Colonic mucosa (tissue), 4 donors: ENCODE measurements at regions not wholly inside any gene's neighbourhood (a gene's known extent, or its start where the extent isn't known, plus 50 kb on each side); places are given as distances from the start of the nearest gene placed in this dataset.

Experiments
- DNase-seq: peaks from one replicate; pipeline ENCODE4 v3.0.0-alpha.2; 2020
- H3K27ac ChIP-seq: fragments of 200-600 bp; one replicate; pipeline ENCODE4 v1.8.0; 2021
- H3K27me3 ChIP-seq: fragments of 200-600 bp; one replicate; pipeline ENCODE4 v1.8.0; 2021
- H3K36me3 ChIP-seq: fragments of 200-600 bp; one replicate; pipeline ENCODE4 v1.8.0; 2021
- H3K4me1 ChIP-seq: fragments of 200-600 bp; one replicate; pipeline ENCODE4 v1.8.0; 2021; ENCODE audit warnings: mild to moderate bottlenecking
- H3K4me3 ChIP-seq: fragments of 200-600 bp; one replicate; pipeline ENCODE4 v1.8.0; 2021
- H3K9ac ChIP-seq, 2 donors: one replicate each; pipeline ENCODE4 v1.7.0; 2013; ENCODE audit warnings: control low read depth in 2 of 2, low read depth in 2 of 2, low read length in 2 of 2
- H3K9me3 ChIP-seq: fragments of 200-600 bp; one replicate; pipeline ENCODE4 v1.8.0; 2021
- intact Hi-C: fragments of 100-400 bp; cut with DNase I; formaldehyde crosslinking; loops from one replicate; pipeline ENCODE4 v1.14.1; 2022
- TF ChIP-seq, protein P1 (sequence below): fragments of 200-600 bp; IDR thresholded peaks from one replicate; pipeline ENCODE4 v1.8.0; 2022; ENCODE audit warnings: antibody characterized with exemption, mild to moderate bottlenecking
- donor health status: healthy.
- donor health status: DM: no; HTN: no; CAD: no.
- donor health status: DM: no; HTN: no; CAD: no.

DNA sequence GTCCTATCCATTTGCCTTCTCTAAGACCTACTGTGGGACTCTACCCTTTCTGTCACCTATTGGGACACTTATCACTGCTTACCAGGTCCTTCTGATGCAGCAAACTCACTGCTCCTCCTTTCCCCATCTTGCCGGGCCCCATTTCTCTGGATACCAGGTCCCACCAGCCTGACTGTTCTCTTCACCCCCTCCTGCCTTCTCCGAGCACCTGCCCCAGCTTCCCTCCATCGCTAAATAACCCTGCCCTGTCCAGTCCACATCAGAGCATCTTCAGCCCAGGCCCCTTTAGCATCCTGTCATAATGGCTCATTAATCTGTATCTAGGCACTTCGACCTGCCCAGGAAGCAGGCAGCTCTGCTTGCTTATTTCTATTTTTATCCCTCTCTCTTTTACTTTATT, 74.7 kb downstream of the CRYGS start:
- Histone ChIP-seq H3K9ac (no peak overlapping the region), H3K4me3 (no peak overlapping the region), H3K9me3 (no peaks in the 10 kb centered on the region), H3K4me1 (no peaks in the 10 kb centered on the region), H3K27me3 (no peaks in the 10 kb centered on the region), H3K27ac (no peak overlapping the region), H3K36me3 (no peaks in the 10 kb centered on the region)
- DNase-seq, result no peak
- TF ChIP-seq, protein P1, sequence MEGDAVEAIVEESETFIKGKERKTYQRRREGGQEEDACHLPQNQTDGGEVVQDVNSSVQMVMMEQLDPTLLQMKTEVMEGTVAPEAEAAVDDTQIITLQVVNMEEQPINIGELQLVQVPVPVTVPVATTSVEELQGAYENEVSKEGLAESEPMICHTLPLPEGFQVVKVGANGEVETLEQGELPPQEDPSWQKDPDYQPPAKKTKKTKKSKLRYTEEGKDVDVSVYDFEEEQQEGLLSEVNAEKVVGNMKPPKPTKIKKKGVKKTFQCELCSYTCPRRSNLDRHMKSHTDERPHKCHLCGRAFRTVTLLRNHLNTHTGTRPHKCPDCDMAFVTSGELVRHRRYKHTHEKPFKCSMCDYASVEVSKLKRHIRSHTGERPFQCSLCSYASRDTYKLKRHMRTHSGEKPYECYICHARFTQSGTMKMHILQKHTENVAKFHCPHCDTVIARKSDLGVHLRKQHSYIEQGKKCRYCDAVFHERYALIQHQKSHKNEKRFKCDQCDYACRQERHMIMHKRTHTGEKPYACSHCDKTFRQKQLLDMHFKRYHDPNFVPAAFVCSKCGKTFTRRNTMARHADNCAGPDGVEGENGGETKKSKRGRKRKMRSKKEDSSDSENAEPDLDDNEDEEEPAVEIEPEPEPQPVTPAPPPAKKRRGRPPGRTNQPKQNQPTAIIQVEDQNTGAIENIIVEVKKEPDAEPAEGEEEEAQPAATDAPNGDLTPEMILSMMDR, result no peak
- intact Hi-C loops, result no loop called here

DNA sequence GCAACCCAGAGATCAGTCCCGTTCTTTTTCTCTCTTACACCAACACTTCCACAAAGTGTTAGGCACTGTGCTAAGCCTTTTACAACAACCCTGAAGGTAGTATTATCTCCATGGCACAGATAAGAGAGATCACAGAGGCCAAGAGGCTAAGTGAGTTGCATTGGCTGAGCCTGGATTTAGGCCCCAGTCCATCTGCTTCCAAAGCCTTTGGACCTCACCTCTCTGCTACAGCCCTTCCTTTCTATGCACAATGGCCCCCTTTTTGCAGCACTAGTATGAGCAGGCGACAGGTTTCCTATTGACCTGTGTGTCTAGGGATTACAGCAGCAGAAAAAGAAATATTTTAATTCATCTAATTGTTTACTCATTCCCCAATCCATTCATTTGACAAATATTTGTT, 76.2 kb downstream of the CRYGS start:
- H3K36me3 ChIP-seq, result no peaks in the 10 kb centered on the region
- no peak overlapping the region for H3K4me3 ChIP-seq
- H3K27ac ChIP-seq, result no peak overlapping the region
- no peaks in the 10 kb centered on the region for H3K9me3 ChIP-seq
- TF ChIP-seq, protein P1, result no peak
- H3K4me1 ChIP-seq, result no peaks in the 10 kb centered on the region
- no peaks in the 10 kb centered on the region for H3K27me3 ChIP-seq
- H3K9ac ChIP-seq, result no peak overlapping the region
- no peak for DNase-seq
- intact Hi-C loops, result no loop called here

DNA sequence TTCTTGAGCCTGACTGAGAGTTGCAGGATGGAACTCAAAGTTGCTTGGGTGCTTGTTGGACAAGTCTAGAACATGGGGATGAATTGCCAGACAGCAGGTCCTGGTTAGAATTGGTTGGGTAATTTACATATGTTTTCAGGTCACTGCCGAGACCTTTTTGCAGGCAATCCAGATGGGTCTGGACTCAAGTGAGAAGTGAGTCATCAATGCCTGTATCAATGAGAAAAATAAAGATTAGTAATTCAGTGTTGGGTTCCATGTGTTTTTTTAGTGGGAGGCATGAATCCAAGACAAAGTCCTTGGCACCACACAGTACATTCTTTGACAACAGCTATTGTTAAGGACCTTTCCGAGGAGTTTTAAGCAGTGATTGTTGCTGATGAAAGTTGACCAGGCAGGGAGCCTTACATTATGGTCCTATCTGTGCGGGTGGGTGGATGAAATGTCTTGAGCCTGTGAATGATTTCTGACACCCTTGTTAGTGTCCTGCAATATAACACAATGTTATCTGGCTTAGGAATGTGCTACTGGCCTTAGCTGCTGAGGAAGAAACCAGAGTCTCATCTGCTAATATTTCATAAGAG, 77.7 kb downstream of the CRYGS start:
- no peak overlapping the region for H3K9ac ChIP-seq
- DNase-seq, result no peak
- TF ChIP-seq, protein P1, result no peak
- no peak overlapping the region for H3K27ac ChIP-seq
- H3K27me3 ChIP-seq, result no peaks in the 10 kb centered on the region
- no peaks in the 10 kb centered on the region for H3K4me1 ChIP-seq
- H3K9me3 ChIP-seq, result no peaks in the 10 kb centered on the region
- intact Hi-C loops, result no loop called here
- H3K36me3 ChIP-seq, result no peaks in the 10 kb centered on the region
- H3K4me3 ChIP-seq, result no peak overlapping the region

DNA sequence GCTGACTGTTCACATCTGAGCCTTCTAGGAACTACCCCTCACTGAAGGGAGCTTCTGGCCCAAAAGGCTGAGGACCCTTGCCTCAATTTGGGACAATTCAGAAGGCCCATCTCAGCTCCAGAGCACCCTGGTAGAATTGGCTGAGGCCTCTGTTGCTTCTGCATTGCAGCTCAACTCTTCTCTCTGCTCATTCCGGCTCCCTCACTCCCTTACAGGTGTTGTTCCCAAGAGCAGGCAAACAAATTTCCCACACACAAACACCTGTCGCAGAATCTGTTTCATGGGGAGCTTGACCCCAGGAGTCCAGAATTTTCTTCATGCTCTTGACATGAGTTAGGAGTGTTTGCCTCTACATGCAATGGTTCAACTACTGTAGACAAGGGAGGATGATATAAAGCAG, 78.7 kb downstream of the CRYGS start:
- no peaks in the 10 kb centered on the region for H3K9me3 ChIP-seq
- intact Hi-C loops, result no loop called here
- no peaks in the 10 kb centered on the region for H3K27me3 ChIP-seq
- TF ChIP-seq, protein P1, result no peak
- H3K36me3 ChIP-seq, result no peaks in the 10 kb centered on the region
- no peak overlapping the region for H3K4me3 ChIP-seq
- H3K27ac ChIP-seq, result no peak overlapping the region
- no peak overlapping the region for H3K9ac ChIP-seq
- no peaks in the 10 kb centered on the region for H3K4me1 ChIP-seq
- no peak for DNase-seq

DNA sequence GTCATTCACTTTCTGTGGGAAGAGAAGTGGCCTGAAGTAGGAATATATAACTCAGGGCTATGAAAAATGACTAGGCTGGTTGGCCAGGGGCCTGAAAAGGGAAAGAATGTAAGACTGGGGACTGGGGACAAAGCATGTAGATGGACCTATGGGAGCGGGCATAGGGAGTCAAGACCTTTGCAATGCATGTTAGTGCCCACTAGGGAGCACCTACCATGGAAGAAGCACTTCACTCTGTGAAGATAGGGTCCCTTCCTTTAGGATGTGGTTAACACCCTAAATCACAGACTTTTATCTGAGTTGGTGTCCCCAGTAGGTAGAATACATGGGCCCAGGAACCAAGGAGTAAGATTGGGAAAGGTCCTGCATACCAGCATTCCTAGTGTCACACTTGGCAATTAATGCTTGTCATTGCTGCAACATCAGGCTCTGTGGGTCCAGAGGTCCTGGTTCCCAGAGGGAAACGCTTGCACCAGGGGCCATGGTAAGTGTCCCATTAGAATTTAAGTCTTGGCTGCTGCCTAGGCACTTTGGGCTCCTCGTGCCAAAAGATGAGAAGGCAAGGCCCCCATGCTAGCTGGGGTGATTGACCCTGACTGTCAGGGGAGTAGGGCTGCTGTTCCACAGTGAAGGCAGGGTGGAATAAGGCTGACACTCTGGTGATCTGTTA, 79.6 kb downstream of the CRYGS start:
- H3K27me3 ChIP-seq, result no peaks in the 10 kb centered on the region
- no peaks in the 10 kb centered on the region for H3K9me3 ChIP-seq
- no peak overlapping the region for H3K4me3 ChIP-seq
- DNase-seq, result no peak
- H3K9ac ChIP-seq, result no peak overlapping the region
- intact Hi-C loops, result no loop called here
- H3K4me1 ChIP-seq, result no peaks in the 10 kb centered on the region
- no peaks in the 10 kb centered on the region for H3K36me3 ChIP-seq
- no peak overlapping the region for H3K27ac ChIP-seq
- TF ChIP-seq, protein P1, result no peak
